ENCODE measurements at regions not wholly inside any gene's neighbourhood (a gene's known extent, or its start where the extent isn't known, plus 50 kb on each side); places are given as distances from the start of the nearest gene placed in this dataset.

GRCh38 chr2:234399451-234400246, 97.2 kb downstream of the ARL4C start:
- TF ChIP-seq CTCF (optimal IDR thresholded peaks at IDR 0.05 in 1 of 3, IDR thresholded peaks at IDR 0.05 in 1 of 3, conservative IDR thresholded peaks at IDR 0.05 in 1 of 3; ENCODE audit: extremely low read depth in 1 of 3, insufficient read depth in 2 of 3, low read length in 3 of 3) (no peak), EZH2 (IDR thresholded peaks at IDR 0.05; ENCODE audit: low read length) (no peak)

All from keratinocyte (primary cell).